Sigmoid colon (tissue), 6 donors: ENCODE measurements at regions not wholly inside any gene's neighbourhood (a gene's known extent, or its start where the extent isn't known, plus 50 kb on each side); places are given as distances from the start of the nearest gene placed in this dataset.

Experiments used
- DNase-seq: peaks from one replicate; pipeline ENCODE4 v3.0.0-alpha.2; 2019
- H3K27ac ChIP-seq, 4 donors: fragments of 200-600 bp; sonication (generic); one replicate each; pipeline ENCODE4 v1.5.1; 2016 to 2019; ENCODE audit warnings: mild to moderate bottlenecking in 1 of 4
- H3K27me3 ChIP-seq, 3 donors: fragments of 200-600 bp; sonication (generic); one replicate each; pipeline ENCODE4 v1.5.1; 2019; ENCODE audit warnings: mild to moderate bottlenecking in 1 of 3
- H3K36me3 ChIP-seq, 4 donors: fragments of 200-600 bp; sonication (generic); one replicate each; pipeline ENCODE4 v1.5.1; 2016 to 2019
- H3K4me1 ChIP-seq, 4 donors: fragments of 200-600 bp; sonication (generic); one replicate each; pipeline ENCODE4 v1.5.1; 2017 to 2019
- H3K4me3 ChIP-seq, 4 donors: fragments of 200-600 bp; sonication (generic); one replicate each; pipeline ENCODE4 v1.5.1; 2017 to 2019; ENCODE audit warnings: mild to moderate bottlenecking in 2 of 4, moderate library complexity in 1 of 4
- H3K9me3 ChIP-seq, 4 donors: fragments of 200-600 bp in 3 of 4; sonication (generic) in 3 of 4; one replicate each; pipeline versions ENCODE4 v1.5.1 to v1.6.1; 2013 to 2019
- EP300 ChIP-seq, 4 donors: sonication (generic); formaldehyde crosslinking; IDR thresholded peaks; one replicate each; pipeline ENCODE4 v1.6.1; 2017; ENCODE audit warnings: antibody characterized with exemption in 4 of 4
- POLR2A ChIP-seq, 2 donors: fragments of 450-650 bp; IDR thresholded peaks; one replicate each; pipeline ENCODE4 v1.6.1; 2016; ENCODE audit warnings: antibody characterized with exemption in 2 of 2, mild to moderate bottlenecking in 2 of 2, moderate library complexity in 2 of 2
- POLR2AphosphoS5 ChIP-seq, 4 donors: sonication (generic); formaldehyde crosslinking; IDR thresholded peaks; one replicate each; pipeline ENCODE4 v1.6.1; 2017; ENCODE audit warnings: antibody characterized with exemption in 4 of 4
- WGBS, 2 donors: extraction: QIAGEN DNeasy Blood & Tissue Kit; methylation state at CpG; one replicate each; pipeline ENCODE4 v1.1.7; 2013; 5-methylcytosine and 5-hydroxymethylcytosine counted together
- intact Hi-C: fragments of 100-400 bp; cut with DNase I; formaldehyde crosslinking; loops from one replicate; pipeline ENCODE4 v1.15.1; 2023
- TF ChIP-seq, protein P1 (sequence below), 4 experiments: fragments of 450-650 bp in 3 of 4; fragments of 200-600 bp in 1 of 4; IDR thresholded peaks; one replicate each; pipeline ENCODE4 v1.5.1; 2016 to 2019; ENCODE audit warnings: antibody characterized with exemption in 4 of 4, mild to moderate bottlenecking in 3 of 4, moderate library complexity in 2 of 4
- donor health status: healthy with polysubstance abuse.
- donor health status: healthy.

DNA sequence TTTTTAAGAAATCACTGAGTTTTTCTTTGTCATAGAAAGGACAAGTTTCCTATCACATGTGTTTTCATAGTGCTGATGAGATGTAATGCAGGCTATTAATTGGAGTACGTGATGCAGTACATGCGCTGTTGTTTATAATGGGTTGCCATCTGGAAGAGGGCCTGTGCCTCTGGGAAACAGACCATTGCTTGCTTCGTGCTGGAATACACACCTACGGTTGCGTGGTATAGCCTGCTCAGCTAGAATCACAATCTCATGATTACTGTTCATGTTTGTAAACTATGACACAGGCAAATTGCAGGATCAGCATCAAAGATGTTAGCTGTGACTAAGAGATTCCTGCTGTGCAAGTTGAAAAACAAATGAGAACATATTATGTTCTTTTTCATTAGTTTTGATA, 107.2 kb upstream of the STEAP1B start:
- 76 to 78% methylated on average over 5 of the region's 5 CpGs for WGBS, 2 donors
- Histone ChIP-seq H3K4me3 (no peak overlapping the region), H3K36me3 (no peaks in the 10 kb centered on the region), H3K4me1 (peaks cover 0 to 30% (median 20%) of the 10 kb centered on the region in 4 donors), H3K9me3 (no peaks in the 10 kb centered on the region), H3K27me3 (no peaks in the 10 kb centered on the region), H3K27ac (peak overlapping the region in 1 of 4 donors; percentile 24)
- intact Hi-C loops = no loop called here
- TF ChIP-seq POLR2A (IDR thresholded peaks at IDR 0.05) (no peak), EP300 (IDR thresholded peaks at IDR 0.05) (peak in 2 of 4 donors; percentile 58 to 79), POLR2AphosphoS5 (IDR thresholded peaks at IDR 0.05) (peak; percentile 41 to 83 (median 74))
- TF ChIP-seq, protein P1, sequence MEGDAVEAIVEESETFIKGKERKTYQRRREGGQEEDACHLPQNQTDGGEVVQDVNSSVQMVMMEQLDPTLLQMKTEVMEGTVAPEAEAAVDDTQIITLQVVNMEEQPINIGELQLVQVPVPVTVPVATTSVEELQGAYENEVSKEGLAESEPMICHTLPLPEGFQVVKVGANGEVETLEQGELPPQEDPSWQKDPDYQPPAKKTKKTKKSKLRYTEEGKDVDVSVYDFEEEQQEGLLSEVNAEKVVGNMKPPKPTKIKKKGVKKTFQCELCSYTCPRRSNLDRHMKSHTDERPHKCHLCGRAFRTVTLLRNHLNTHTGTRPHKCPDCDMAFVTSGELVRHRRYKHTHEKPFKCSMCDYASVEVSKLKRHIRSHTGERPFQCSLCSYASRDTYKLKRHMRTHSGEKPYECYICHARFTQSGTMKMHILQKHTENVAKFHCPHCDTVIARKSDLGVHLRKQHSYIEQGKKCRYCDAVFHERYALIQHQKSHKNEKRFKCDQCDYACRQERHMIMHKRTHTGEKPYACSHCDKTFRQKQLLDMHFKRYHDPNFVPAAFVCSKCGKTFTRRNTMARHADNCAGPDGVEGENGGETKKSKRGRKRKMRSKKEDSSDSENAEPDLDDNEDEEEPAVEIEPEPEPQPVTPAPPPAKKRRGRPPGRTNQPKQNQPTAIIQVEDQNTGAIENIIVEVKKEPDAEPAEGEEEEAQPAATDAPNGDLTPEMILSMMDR (IDR thresholded peaks at IDR 0.05) = no peak
- DNase-seq = peak; percentile 81

DNA sequence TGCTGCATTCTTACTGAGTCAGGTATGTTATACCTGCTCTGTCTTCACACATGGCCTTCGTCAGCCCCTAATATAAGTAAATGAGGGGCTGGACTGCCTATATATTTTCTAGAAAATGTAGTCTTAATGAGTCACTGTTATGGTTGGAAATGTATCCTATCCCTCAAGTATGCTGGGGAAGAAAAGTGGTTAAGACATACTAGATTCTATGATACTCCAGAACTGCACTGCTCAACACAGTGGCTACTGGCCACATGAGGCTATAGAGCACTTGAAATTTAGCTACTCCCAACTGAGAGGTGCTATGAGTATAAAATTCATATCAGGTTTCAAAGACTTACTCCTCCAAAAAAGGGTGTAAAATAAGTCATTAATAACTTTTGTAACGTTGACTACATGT, 104.3 kb upstream of the STEAP1B start:
- TF ChIP-seq POLR2AphosphoS5 (IDR thresholded peaks at IDR 0.05) = no peak
- TF ChIP-seq, protein P1 (IDR thresholded peaks at IDR 0.05) = no peak
- no peak for TF ChIP-seq EP300 (IDR thresholded peaks at IDR 0.05)
- TF ChIP-seq POLR2A (IDR thresholded peaks at IDR 0.05) = no peak
- DNase-seq = no peak
- intact Hi-C loops = loop anchor here (5.0 kb wide), 1 partner anchor 42 kb away; no protein-coding TSS in a partner anchor
- Histone ChIP-seq H3K9me3 (no peaks in the 10 kb centered on the region), H3K4me1 (peaks cover 0 to 45% (median 32%) of the 10 kb centered on the region in 4 donors), H3K4me3 (no peak overlapping the region), H3K27me3 (no peaks in the 10 kb centered on the region), H3K36me3 (no peaks in the 10 kb centered on the region), H3K27ac (no peak overlapping the region)
- WGBS, 2 donors = 70 to 89% methylated on average over 2 of the region's 2 CpGs

DNA sequence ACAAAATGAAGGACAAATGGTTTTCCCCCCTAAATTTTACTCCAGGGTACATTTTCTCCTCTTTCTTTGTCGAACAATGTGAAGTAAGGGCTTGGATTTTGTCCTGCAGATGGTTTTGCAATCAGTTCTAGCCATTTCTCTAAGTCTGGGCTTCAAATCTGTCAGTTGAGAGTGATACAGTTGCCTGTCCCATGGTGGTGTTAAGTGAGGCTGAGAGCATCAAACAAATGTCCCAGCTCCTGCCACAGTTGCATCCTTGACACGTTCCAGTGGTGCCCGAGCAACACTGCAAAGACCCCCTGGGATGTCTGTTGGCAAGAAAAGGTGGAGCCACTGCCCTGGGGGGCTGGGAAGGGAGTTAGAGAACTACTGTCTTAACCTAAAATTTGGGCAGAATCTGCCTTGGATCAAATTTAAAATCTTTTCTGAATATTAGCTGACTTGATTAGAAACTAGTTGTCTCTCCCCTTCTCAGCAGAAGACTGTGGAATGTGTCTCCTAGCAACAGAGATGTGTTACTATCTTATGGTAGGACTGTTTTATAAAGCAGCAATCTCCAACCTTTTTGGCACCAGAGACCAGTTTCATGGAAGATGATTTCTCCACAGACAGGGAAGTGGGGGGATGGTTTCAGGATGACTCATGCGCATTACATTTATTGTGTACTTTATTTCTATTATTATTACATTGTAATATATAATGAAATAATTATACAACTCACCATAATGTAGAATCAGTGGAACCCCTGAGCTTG, 102.0 kb upstream of the STEAP1B start:
- H3K36me3 ChIP-seq = no peaks in the 10 kb centered on the region
- 82 to 84% methylated on average over 4 of the region's 4 CpGs for WGBS, 2 donors
- peak overlapping the region in 2 of 4 donors; percentile 49 to 50 for H3K27ac ChIP-seq
- no peaks in the 10 kb centered on the region for H3K27me3 ChIP-seq
- intact Hi-C loops = loop anchor here (5.0 kb wide), 1 partner anchor 40 kb away; no protein-coding TSS in a partner anchor
- no peaks in the 10 kb centered on the region for H3K9me3 ChIP-seq
- H3K4me3 ChIP-seq = no peak overlapping the region
- no peak for DNase-seq
- peaks cover 0 to 37% (median 27%) of the 10 kb centered on the region in 4 donors for H3K4me1 ChIP-seq
- no peak for TF ChIP-seq POLR2A (IDR thresholded peaks at IDR 0.05)
- peak in 1 of 4 donors; percentile 7 for TF ChIP-seq POLR2AphosphoS5 (IDR thresholded peaks at IDR 0.05)

DNA sequence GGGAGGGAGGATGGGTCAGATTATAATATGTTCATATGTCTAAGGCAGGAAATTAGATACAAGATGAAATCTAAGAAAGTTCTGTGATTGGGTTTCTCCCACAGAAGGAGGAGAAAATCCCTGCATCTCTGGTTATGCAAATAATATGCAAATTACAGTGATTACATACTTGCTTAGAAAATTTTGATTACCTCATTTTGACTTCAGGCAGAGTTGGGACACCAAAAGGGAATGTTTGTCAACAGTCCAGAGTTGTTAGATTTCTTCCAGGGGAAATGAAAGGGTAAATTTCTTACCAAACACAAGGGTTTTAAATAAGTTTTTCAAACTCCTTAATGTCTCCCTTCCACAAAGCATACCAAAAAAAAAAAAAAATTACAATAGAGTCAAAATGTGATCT, 101.4 kb upstream of the STEAP1B start:
- TF ChIP-seq POLR2A (IDR thresholded peaks at IDR 0.05) (no peak), EP300 (IDR thresholded peaks at IDR 0.05) (no peak), POLR2AphosphoS5 (IDR thresholded peaks at IDR 0.05) (no peak)
- TF ChIP-seq, protein P1 (IDR thresholded peaks at IDR 0.05) = no peak
- H3K9me3 ChIP-seq = no peaks in the 10 kb centered on the region
- no peaks in the 10 kb centered on the region for H3K27me3 ChIP-seq
- H3K27ac ChIP-seq = peak overlapping the region in 2 of 4 donors; percentile 49 to 50
- intact Hi-C loops = loop anchor here (5.0 kb wide), 1 partner anchor 39 kb away; no protein-coding TSS in a partner anchor
- DNase-seq = no peak
- peaks cover 0 to 35% (median 24%) of the 10 kb centered on the region in 4 donors for H3K4me1 ChIP-seq
- H3K36me3 ChIP-seq = no peaks in the 10 kb centered on the region
- no peak overlapping the region for H3K4me3 ChIP-seq

DNA sequence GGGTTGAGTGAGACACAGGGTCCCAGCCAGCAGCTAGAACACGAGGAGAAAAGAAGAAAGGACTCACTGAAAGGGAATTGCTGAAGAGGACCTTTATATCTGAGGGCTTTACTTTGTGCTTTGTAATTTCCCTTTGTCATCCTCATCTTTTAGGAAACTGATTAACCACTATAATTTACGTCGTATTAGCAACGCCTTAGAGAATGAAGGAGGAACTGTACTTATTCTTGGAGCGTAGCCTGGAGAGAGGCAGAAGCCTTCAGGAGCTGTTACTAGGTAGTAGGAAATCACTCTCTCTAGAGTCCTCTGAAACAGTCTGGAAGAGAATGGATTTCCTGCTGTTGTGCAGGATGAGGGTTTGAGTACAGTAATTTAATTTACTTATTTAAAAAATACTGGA, 101.0 kb upstream of the STEAP1B start:
- no peak overlapping the region for H3K4me3 ChIP-seq
- DNase-seq = no peak
- WGBS, 2 donors = 67 to 75% methylated on average over 5 of the region's 5 CpGs
- intact Hi-C loops = loop anchor here (5.0 kb wide), 1 partner anchor 39 kb away; no protein-coding TSS in a partner anchor
- H3K36me3 ChIP-seq = no peaks in the 10 kb centered on the region
- H3K9me3 ChIP-seq = no peaks in the 10 kb centered on the region
- TF ChIP-seq POLR2AphosphoS5 (IDR thresholded peaks at IDR 0.05) = no peak
- no peak for TF ChIP-seq POLR2A (IDR thresholded peaks at IDR 0.05)
- TF ChIP-seq EP300 (IDR thresholded peaks at IDR 0.05) = no peak
- TF ChIP-seq, protein P1 (IDR thresholded peaks at IDR 0.05) = no peak
- H3K4me1 ChIP-seq = peaks cover 0 to 31% (median 24%) of the 10 kb centered on the region in 4 donors
- peak overlapping the region in 2 of 4 donors; percentile 9 to 50 for H3K27ac ChIP-seq
- H3K27me3 ChIP-seq = no peaks in the 10 kb centered on the region
